Inferior parietal cortex (tissue), 1 donor: ENCODE measurements at regions not wholly inside any gene's neighbourhood (a gene's known extent, or its start where the extent isn't known, plus 50 kb on each side); places are given as distances from the start of the nearest gene placed in this dataset.

Source experiments
- DNase-seq: peaks from one replicate; pipeline ENCODE4 v3.0.0-alpha.2; 2016; ENCODE audit errors: extremely low spot score

GRCh38 chr10:109203646-109204353 is 719.5 kb downstream of the XPNPEP1 start:
- no peak for DNase-seq

- no peak for DNase-seq
These were observed 721.2 kb downstream of the XPNPEP1 start for GRCh38 chr10:109202111-109202510.

- DNase-seq = no peak
These were observed 722.7 kb downstream of the XPNPEP1 start for GRCh38 chr10:109200646-109201045.

- no peak for DNase-seq
These were observed 731.5 kb downstream of the XPNPEP1 start for GRCh38 chr10:109191823-109192222.

GRCh38 chr10:109191341-109191740 is 732.0 kb downstream of the XPNPEP1 start:
- no peak for DNase-seq

- DNase-seq = no peak
These were observed 735.6 kb downstream of the XPNPEP1 start for GRCh38 chr10:109187677-109188076.

- no peak for DNase-seq
These were observed 739.9 kb downstream of the XPNPEP1 start for GRCh38 chr10:109183366-109183765.

- DNase-seq = no peak
These were observed 744.7 kb downstream of the XPNPEP1 start for GRCh38 chr10:109178591-109178990.

GRCh38 chr10:109174526-109174925 is 748.8 kb downstream of the XPNPEP1 start:
- DNase-seq = no peak

GRCh38 chr10:109173937-109174336 is 749.4 kb downstream of the XPNPEP1 start:
- DNase-seq = no peak

- DNase-seq = no peak
These were observed 750.2 kb downstream of the XPNPEP1 start for GRCh38 chr10:109173121-109173520.

GRCh38 chr10:109166935-109167334 is 756.4 kb downstream of the XPNPEP1 start:
- no peak for DNase-seq

- no peak for DNase-seq
These were observed 764.0 kb downstream of the XPNPEP1 start for GRCh38 chr10:109159351-109159750.

GRCh38 chr10:109156396-109156795 is 766.9 kb downstream of the XPNPEP1 start:
- no peak for DNase-seq

- no peak for DNase-seq
These were observed 773.5 kb downstream of the XPNPEP1 start for GRCh38 chr10:109149666-109150350.

GRCh38 chr10:109127363-109127762 is 795.9 kb downstream of the XPNPEP1 start:
- no peak for DNase-seq

- no peak for DNase-seq
These were observed 796.8 kb downstream of the XPNPEP1 start for GRCh38 chr10:109126541-109126940.

- DNase-seq = no peak
These were observed 797.3 kb downstream of the XPNPEP1 start for GRCh38 chr10:109126016-109126415.

GRCh38 chr10:109115179-109115578 is 808.1 kb downstream of the XPNPEP1 start:
- DNase-seq = no peak

GRCh38 chr10:109114579-109114978 is 808.7 kb downstream of the XPNPEP1 start:
- DNase-seq = no peak

GRCh38 chr10:109106604-109107003 is 816.7 kb downstream of the XPNPEP1 start:
- no peak for DNase-seq

- DNase-seq = no peak
These were observed 817.6 kb downstream of the XPNPEP1 start for GRCh38 chr10:109105725-109106124.

GRCh38 chr10:109104806-109105205 is 818.5 kb downstream of the XPNPEP1 start:
- DNase-seq = no peak
